Activated CD4-positive, alpha-beta memory T cell treated with anti-CD3 and anti-CD28 coated beads, Interleukin-2, amount 10 ng/mL, durations not matched to agents 7 days and 5 days (primary cell): ENCODE measurements at regions not wholly inside any gene's neighbourhood (a gene's known extent, or its start where the extent isn't known, plus 50 kb on each side); places are given as distances from the start of the nearest gene placed in this dataset.
"Not testable (repeated sequence)": the region's sequence is repeated elsewhere in the genome, so short reads cannot be mapped to it uniquely, and the experiment has no call there.

Source experiments
- CTCF ChIA-PET: fragments of 350-600 bp; sonication (Branson Sonifier 250); formaldehyde crosslinking; loops from one replicate; lab custom pipeline; 2021; ENCODE audit warnings: antibody characterized with exemption, inconsistent platforms; lab: Charles Lee
- POLR2A ChIA-PET: fragments of 350-600 bp; sonication (Branson Sonifier 250); formaldehyde crosslinking; loops from one replicate; lab custom pipeline; 2021; ENCODE audit warnings: antibody characterized with exemption; lab: Charles Lee
- DNase-seq: peaks from one replicate; pipeline ENCODE4 v3.0.0-alpha.2; 2020
- H3K27ac Mint-ChIP-seq: one replicate; pipeline ENCODE4 v1.8.0; 2021; ENCODE audit warnings: mild to moderate bottlenecking, mixed read lengths
- H3K27me3 Mint-ChIP-seq: one replicate; pipeline ENCODE4 v1.8.0; 2021; ENCODE audit warnings: mixed read lengths
- H3K36me3 Mint-ChIP-seq: one replicate; pipeline ENCODE4 v1.8.0; 2021; ENCODE audit warnings: low read depth, mixed read lengths
- H3K4me1 Mint-ChIP-seq: one replicate; pipeline ENCODE4 v1.8.0; 2021; ENCODE audit warnings: mixed read lengths
- H3K4me3 Mint-ChIP-seq: one replicate; pipeline ENCODE4 v1.8.0; 2021; ENCODE audit warnings: mild to moderate bottlenecking, mixed read lengths
- H3K9me3 Mint-ChIP-seq: one replicate; pipeline ENCODE4 v1.8.0; 2021; ENCODE audit warnings: mixed read lengths

- no peaks in the 10 kb centered on the region for H3K27me3 Mint-ChIP-seq
- ChIA-PET CTCF (no interaction called here), POLR2A (no interaction called here)
- no peaks in the 10 kb centered on the region for H3K9me3 Mint-ChIP-seq
- H3K4me3 Mint-ChIP-seq: no peak overlapping the region
- no peak for DNase-seq
- H3K4me1 Mint-ChIP-seq: peaks cover 14% of the 10 kb centered on the region
- H3K27ac Mint-ChIP-seq: no peak overlapping the region
- H3K36me3 Mint-ChIP-seq: no peaks in the 10 kb centered on the region
Measured at GRCh38 chr6:170223718-170224693, 66.9 kb downstream of the DLL1 start.

GRCh38 chr6:170222498-170223471, 68.1 kb downstream of the DLL1 start:
- Mint-ChIP-seq H3K9me3 (no peaks in the 10 kb centered on the region), H3K36me3 (no peaks in the 10 kb centered on the region), H3K4me3 (no peak overlapping the region), H3K27ac (no peak overlapping the region), H3K4me1 (peaks cover 14% of the 10 kb centered on the region), H3K27me3 (no peaks in the 10 kb centered on the region)
- ChIA-PET POLR2A (no interaction called here), CTCF (no interaction called here)
- DNase-seq: no peak

GRCh38 chr6:170221753-170222400, 69.0 kb downstream of the DLL1 start:
- Mint-ChIP-seq H3K27ac (no peak overlapping the region), H3K4me1 (peaks cover 14% of the 10 kb centered on the region), H3K36me3 (no peaks in the 10 kb centered on the region), H3K27me3 (no peaks in the 10 kb centered on the region), H3K4me3 (no peak overlapping the region), H3K9me3 (no peaks in the 10 kb centered on the region)
- peak; percentile 5 for DNase-seq
- POLR2A ChIA-PET: no interaction called here
- CTCF ChIA-PET: no interaction called here

- Mint-ChIP-seq H3K36me3 (no peaks in the 10 kb centered on the region), H3K9me3 (no peaks in the 10 kb centered on the region), H3K27me3 (no peaks in the 10 kb centered on the region), H3K27ac (no peak overlapping the region), H3K4me3 (no peak overlapping the region), H3K4me1 (peaks cover 14% of the 10 kb centered on the region)
- peak; percentile 16 for DNase-seq
- CTCF ChIA-PET: no interaction called here
- POLR2A ChIA-PET: no interaction called here
Measured at GRCh38 chr6:170221052-170221752, 69.7 kb downstream of the DLL1 start.

- H3K4me1 Mint-ChIP-seq, DNase-seq, CTCF ChIA-PET, H3K36me3 Mint-ChIP-seq, H3K27ac Mint-ChIP-seq, POLR2A ChIA-PET, H3K9me3 Mint-ChIP-seq, H3K4me3 Mint-ChIP-seq, H3K27me3 Mint-ChIP-seq: not testable (repeated sequence)
Measured at GRCh38 chr6:170213637-170214018, 77.2 kb downstream of the DLL1 start.

- no peak overlapping the region for H3K27ac Mint-ChIP-seq
- peak; percentile 11 for DNase-seq
- no peaks in the 10 kb centered on the region for H3K36me3 Mint-ChIP-seq
- CTCF ChIA-PET: no interaction called here
- POLR2A ChIA-PET: no interaction called here
- H3K27me3 Mint-ChIP-seq: no peaks in the 10 kb centered on the region
- H3K4me1 Mint-ChIP-seq: no peaks in the 10 kb centered on the region
- H3K4me3 Mint-ChIP-seq: no peak overlapping the region
- H3K9me3 Mint-ChIP-seq: peaks cover 5% of the 10 kb centered on the region
Measured at GRCh38 chr6:170212956-170213636, 77.8 kb downstream of the DLL1 start.

GRCh38 chr6:170212051-170212756, 78.7 kb downstream of the DLL1 start:
- ChIA-PET POLR2A (no interaction called here), CTCF (no interaction called here)
- H3K27ac Mint-ChIP-seq: no peak overlapping the region
- DNase-seq: no peak
- no peaks in the 10 kb centered on the region for H3K36me3 Mint-ChIP-seq
- no peaks in the 10 kb centered on the region for H3K4me1 Mint-ChIP-seq
- no peak overlapping the region for H3K4me3 Mint-ChIP-seq
- H3K9me3 Mint-ChIP-seq: peaks cover 5% of the 10 kb centered on the region
- no peaks in the 10 kb centered on the region for H3K27me3 Mint-ChIP-seq

- ChIA-PET CTCF (no interaction called here), POLR2A (no interaction called here)
- no peaks in the 10 kb centered on the region for H3K27me3 Mint-ChIP-seq
- peak; percentile 11 for DNase-seq
- no peak overlapping the region for H3K4me3 Mint-ChIP-seq
- no peak overlapping the region for H3K27ac Mint-ChIP-seq
- no peaks in the 10 kb centered on the region for H3K36me3 Mint-ChIP-seq
- H3K9me3 Mint-ChIP-seq: peaks cover 5% of the 10 kb centered on the region
- no peaks in the 10 kb centered on the region for H3K4me1 Mint-ChIP-seq
Measured at GRCh38 chr6:170211404-170212025, 79.4 kb downstream of the DLL1 start.

- H3K9me3 Mint-ChIP-seq: peaks cover 10% of the 10 kb centered on the region
- H3K27me3 Mint-ChIP-seq: no peaks in the 10 kb centered on the region
- no peaks in the 10 kb centered on the region for H3K4me1 Mint-ChIP-seq
- no peaks in the 10 kb centered on the region for H3K36me3 Mint-ChIP-seq
- POLR2A ChIA-PET: no interaction called here
- H3K27ac Mint-ChIP-seq: no peak overlapping the region
- no peak overlapping the region for H3K4me3 Mint-ChIP-seq
- CTCF ChIA-PET: no interaction called here
- DNase-seq: peak; percentile 9
Measured at GRCh38 chr6:170210651-170211403, 80.1 kb downstream of the DLL1 start.

GRCh38 chr6:170210026-170210390, 80.9 kb downstream of the DLL1 start:
- no peak overlapping the region for H3K4me3 Mint-ChIP-seq
- DNase-seq: no peak
- no peaks in the 10 kb centered on the region for H3K36me3 Mint-ChIP-seq
- no peaks in the 10 kb centered on the region for H3K4me1 Mint-ChIP-seq
- no peaks in the 10 kb centered on the region for H3K27me3 Mint-ChIP-seq
- peaks cover 16% of the 10 kb centered on the region for H3K9me3 Mint-ChIP-seq
- POLR2A ChIA-PET: no interaction called here
- H3K27ac Mint-ChIP-seq: no peak overlapping the region
- CTCF ChIA-PET: no interaction called here
